H1 (cell line): ENCODE measurements at regions not wholly inside any gene's neighbourhood (a gene's known extent, or its start where the extent isn't known, plus 50 kb on each side); places are given as distances from the start of the nearest gene placed in this dataset.

ENCODE experiments used
- CTCF ChIA-PET: fragments of 300-600 bp; sonication (Branson Sonifier 250); formaldehyde crosslinking; loops from one replicate; lab custom pipeline; 2021; ENCODE audit not compliant: partially characterized antibody; lab: Charles Lee
- POLR2A ChIA-PET: fragments of 300-600 bp; sonication (Branson Sonifier 250); formaldehyde crosslinking; loops from one replicate; lab custom pipeline; 2021; ENCODE audit warnings: inconsistent platforms; ENCODE audit not compliant: partially characterized antibody; lab: Charles Lee
- DNase-seq, 2 experiments: peaks; one replicate each; pipeline versions ENCODE4 v3.0.0 to v3.0.0-alpha.2; 2010 to 2022; ENCODE audit warnings: low spot score in 2 of 2, low read depth in 1 of 2, mixed read lengths in 1 of 2
- FAIRE-seq: peaks from 2 replicates; lab custom pipeline; 2011; peaks lifted over from hg19 to GRCh38; lab: Jason Lieb, UNC
- H2AFZ ChIP-seq: 2 replicates; pipeline ENCODE4 v1.8.1; 2012; ENCODE audit warnings: low read length, inconsistent platforms
- H2AK5ac ChIP-seq: 2 replicates; pipeline ENCODE4 v1.6.1; 2013; ENCODE audit warnings: low read depth, low read length
- H2BK120ac ChIP-seq: replicated peaks from 2 replicates; pipeline ENCODE3; 2013; ENCODE audit warnings: low read depth, low read length, inconsistent platforms
- H2BK12ac ChIP-seq: 2 replicates; pipeline ENCODE4 v1.6.1; 2013; ENCODE audit warnings: low read depth, low read length
- H2BK15ac ChIP-seq: 2 replicates; pipeline ENCODE4 v1.6.1; 2013; ENCODE audit warnings: low read length
- H2BK20ac ChIP-seq: 2 replicates; pipeline ENCODE4 v1.6.1; 2013; ENCODE audit warnings: low read length
- H2BK5ac ChIP-seq: 2 replicates; pipeline ENCODE4 v1.6.1; 2013; ENCODE audit warnings: low read depth, low read length
- H3K14ac ChIP-seq: 2 replicates; pipeline ENCODE4 v1.6.1; 2013; ENCODE audit warnings: inconsistent platforms; ENCODE audit not compliant: insufficient read length
- H3K18ac ChIP-seq: 2 replicates; pipeline ENCODE4 v1.6.1; 2013; ENCODE audit warnings: low read length; ENCODE audit errors: extremely low read depth
- H3K23ac ChIP-seq: 2 replicates; pipeline ENCODE4 v1.6.1; 2013; ENCODE audit warnings: inconsistent platforms; ENCODE audit not compliant: insufficient read length
- H3K23me2 ChIP-seq: 2 replicates; pipeline ENCODE4 v1.6.1; 2013; ENCODE audit warnings: low read depth, low read length
- H3K27ac ChIP-seq: 2 replicates; pipeline ENCODE4 v1.6.1; 2011; ENCODE audit warnings: low read depth, low read length, inconsistent platforms
- H3K27me3 ChIP-seq, 4 experiments: replicated peaks in 1 of 4; 1 replicate in 1 of 4; 2 replicates in 3 of 4; pipeline versions ENCODE4 v1.6.1 to v1.8.1; 2011 to 2013; ENCODE audit warnings: low read length in 3 of 4, mild to moderate bottlenecking in 3 of 4, inconsistent platforms in 2 of 4, mixed read lengths in 2 of 4, moderate library complexity in 1 of 4; ENCODE audit not compliant: control insufficient read depth in 3 of 4, insufficient read depth in 3 of 4; ENCODE audit errors: extremely low read depth in 1 of 4
- H3K36me3 ChIP-seq, 4 experiments: 2 replicates each; pipeline versions ENCODE4 v1.6.1 to v1.8.1; 2011 to 2013; ENCODE audit warnings: mild to moderate bottlenecking in 4 of 4, low read length in 3 of 4, moderate library complexity in 2 of 4, control low read depth in 1 of 4, inconsistent platforms in 1 of 4; ENCODE audit not compliant: insufficient read depth in 4 of 4, control insufficient read depth in 2 of 4
- H3K4ac ChIP-seq: replicated peaks from 2 replicates; pipeline ENCODE3; 2013; ENCODE audit warnings: low read length, low read depth, mixed read lengths, inconsistent platforms; ENCODE audit not compliant: insufficient read length
- H3K4me1 ChIP-seq, 4 experiments: replicated peaks in 1 of 4; 1 replicate in 1 of 4; 2 replicates in 3 of 4; pipeline versions ENCODE4 v1.6.1 to v1.8.1; 2011 to 2013; ENCODE audit warnings: low read length in 3 of 4, inconsistent platforms in 2 of 4, mixed read lengths in 1 of 4; ENCODE audit not compliant: insufficient read depth in 4 of 4, control insufficient read depth in 3 of 4
- H3K4me2 ChIP-seq, 2 experiments: 2 replicates each; pipeline versions ENCODE4 v1.6.1 to v1.8.1; 2011 to 2013; ENCODE audit warnings: low read depth in 2 of 2, low read length in 2 of 2, control low read depth in 1 of 2, inconsistent platforms in 1 of 2, mild to moderate bottlenecking in 1 of 2; ENCODE audit not compliant: insufficient read depth in 1 of 2
- H3K4me3 ChIP-seq, 4 experiments: fragments of 200-600, 300-600 bp in 1 of 4; sonication (generic), shearing (Covaris generic), sonication (Bioruptor Twin) in 1 of 4; 2 replicates each; pipeline versions ENCODE4 v1.5.1 to v1.8.1; 2011 to 2016; ENCODE audit warnings: low read length in 4 of 4, low read depth in 3 of 4, control low read depth in 2 of 4, inconsistent platforms in 2 of 4, mild to moderate bottlenecking in 2 of 4, mixed read lengths in 1 of 4, moderate library complexity in 1 of 4; ENCODE audit not compliant: insufficient read depth in 2 of 4; ENCODE audit errors: extremely low read depth in 1 of 4
- H3K56ac ChIP-seq: replicated peaks from 2 replicates; pipeline ENCODE3; 2013; ENCODE audit warnings: low read depth, mild to moderate bottlenecking, mixed read lengths, low read length, inconsistent platforms; ENCODE audit not compliant: insufficient read length
- H3K79me1 ChIP-seq: 2 replicates; pipeline ENCODE4 v1.6.1; 2013; ENCODE audit warnings: low read depth, low read length, control low read depth
- H3K79me2 ChIP-seq, 2 experiments: 2 replicates each; pipeline versions ENCODE4 v1.6.1 to v1.8.1; 2012 to 2013; ENCODE audit warnings: low read length in 2 of 2, mild to moderate bottlenecking in 2 of 2, inconsistent platforms in 1 of 2; ENCODE audit not compliant: insufficient read depth in 2 of 2, control insufficient read depth in 1 of 2
- H3K9ac ChIP-seq, 4 experiments: replicated peaks in 1 of 4; 1 replicate in 1 of 4; 2 replicates in 3 of 4; pipeline versions ENCODE4 v1.6.1 to v1.8.1; 2011 to 2013; ENCODE audit warnings: low read depth in 3 of 4, low read length in 3 of 4, control low read depth in 2 of 4, mild to moderate bottlenecking in 2 of 4, moderate library complexity in 2 of 4, inconsistent platforms in 1 of 4; ENCODE audit errors: extremely low read depth in 1 of 4
- H3K9me3 ChIP-seq, 2 experiments: 2 replicates each; pipeline versions ENCODE4 v1.6.1 to v1.8.1; 2012 to 2013; ENCODE audit warnings: mild to moderate bottlenecking in 2 of 2, moderate library complexity in 2 of 2, control low read depth in 1 of 2, inconsistent platforms in 1 of 2, low read depth in 1 of 2, low read length in 1 of 2, mixed read lengths in 1 of 2; ENCODE audit not compliant: insufficient read depth in 2 of 2
- H4K20me1 ChIP-seq, 2 experiments: replicated peaks in 1 of 2; 2 replicates each; pipeline versions ENCODE3 to v1.8.1; 2011 to 2013; ENCODE audit warnings: inconsistent platforms in 2 of 2, low read length in 2 of 2, mild to moderate bottlenecking in 1 of 2; ENCODE audit not compliant: insufficient read depth in 2 of 2, control insufficient read depth in 1 of 2
- H4K5ac ChIP-seq: 2 replicates; pipeline ENCODE4 v1.6.1; 2013; ENCODE audit warnings: low read length, low read depth, mixed read lengths, inconsistent platforms; ENCODE audit not compliant: insufficient read length
- H4K8ac ChIP-seq: 2 replicates; pipeline ENCODE4 v1.8.0; 2013; ENCODE audit warnings: mild to moderate bottlenecking, moderate library complexity, low read length, inconsistent platforms; ENCODE audit not compliant: insufficient read depth; ENCODE audit errors: extremely low read depth
- H4K91ac ChIP-seq: replicated peaks from 2 replicates; pipeline ENCODE3; 2013; ENCODE audit warnings: low read length, mixed read lengths, inconsistent platforms; ENCODE audit not compliant: insufficient read length
- BRCA1 ChIP-seq: IDR thresholded peaks from 2 replicates; pipeline ENCODE4 v1.6.1; 2012; ENCODE audit warnings: low read depth, low read length, improper control_type of control experiment
- CHD1 ChIP-seq: IDR thresholded peaks from 2 replicates; pipeline ENCODE4 v1.6.1; 2012; ENCODE audit warnings: low read depth, low read length, improper control_type of control experiment
- CREB1 ChIP-seq: IDR thresholded peaks from 2 replicates; pipeline ENCODE4 v1.6.1; 2012; ENCODE audit warnings: inconsistent platforms
- CTBP2 ChIP-seq: IDR thresholded peaks from 2 replicates; pipeline ENCODE4 v1.7.0; 2011; ENCODE audit warnings: borderline replicate concordance, mild to moderate bottlenecking, moderate library complexity, mixed read lengths, low read length; ENCODE audit not compliant: insufficient read depth, insufficient read length
- GABPA ChIP-seq: IDR thresholded peaks from 2 replicates; pipeline ENCODE4 v1.6.1; 2011; ENCODE audit warnings: mild to moderate bottlenecking, low read length, moderate library complexity, borderline replicate concordance; ENCODE audit not compliant: insufficient read depth
- PHF8 ChIP-seq: fragments of 200-600 bp; sonication (generic); conservative IDR thresholded peaks from 2 replicates; pipeline ENCODE4 v1.7.1; 2012; ENCODE audit warnings: low read depth, mild to moderate bottlenecking, inconsistent platforms, low read length, moderate library complexity
- POU5F1 ChIP-seq: IDR thresholded peaks from 2 replicates; pipeline ENCODE4 v1.6.1; 2011; ENCODE audit warnings: low read depth, mild to moderate bottlenecking, low read length, moderate library complexity
- SIN3A ChIP-seq, 2 experiments: IDR thresholded peaks in 1 of 2; conservative IDR thresholded peaks in 1 of 2; 2 replicates each; pipeline ENCODE4 v1.6.1; 2011 to 2012; ENCODE audit warnings: low read length in 2 of 2, improper control_type of control experiment in 1 of 2, low read depth in 1 of 2, mild to moderate bottlenecking in 1 of 2
- SP2 ChIP-seq: IDR thresholded peaks from 2 replicates; pipeline ENCODE4 v1.6.1; 2012; ENCODE audit warnings: mild to moderate bottlenecking, low read length, inconsistent platforms
- SUZ12 ChIP-seq: fragments of 200-600 bp; sonication (generic); IDR thresholded peaks from 2 replicates; pipeline ENCODE4 v1.6.1; 2012; ENCODE audit warnings: mild to moderate bottlenecking, inconsistent platforms, low read length, moderate library complexity, mixed read lengths
- TAF7 ChIP-seq: optimal IDR thresholded peaks from 2 replicates; pipeline ENCODE3; 2011; ENCODE audit warnings: low read depth, mild to moderate bottlenecking, inconsistent platforms, low read length, moderate library complexity, borderline replicate concordance
- TBP ChIP-seq: IDR thresholded peaks from 2 replicates; pipeline ENCODE4 v1.6.1; 2011; ENCODE audit warnings: low read depth, low read length, improper control_type of control experiment
- WGBS, 2 experiments: shearing (Covaris generic) in 1 of 2; methylation state at CpG; one replicate each; pipeline versions ENCODE4 v1.1.6 to v1.1.7; 2013 to 2015; ENCODE audit warnings: low lambda C conversion rate in 2 of 2, mixed read lengths in 2 of 2, inconsistent platforms in 1 of 2, low coverage in 1 of 2, missing lambda C conversion rate in 1 of 2; ENCODE audit not compliant: insufficient replicate concordance in 2 of 2, insufficient coverage in 1 of 2, insufficient read length in 1 of 2; ENCODE audit errors: extremely low coverage in 1 of 2, missing lambda C conversion rate in 1 of 2; 5-methylcytosine and 5-hydroxymethylcytosine counted together

GRCh38 chr4:67051000-67051789, 494.1 kb downstream of the CENPC start:
- Histone ChIP-seq H3K27me3 (no peaks in the 10 kb centered on the region; a peak in 1 of 7 replicates), H3K14ac (no peak overlapping the region), H3K4me1 (peaks cover 0 to 4% (median 1%) of the 10 kb centered on the region in 4 experiments; a peak in 3 of 7 replicates), H3K79me2 (no peaks in the 10 kb centered on the region), H3K56ac (no peak overlapping the region), H2BK20ac (no peak overlapping the region), H3K36me3 (no peaks in the 10 kb centered on the region), H3K4me2 (no peak overlapping the region), H2BK12ac (no peak overlapping the region), H3K9me3 (no peaks in the 10 kb centered on the region), H3K4ac (no peak overlapping the region), H4K8ac (no peak overlapping the region), H3K18ac (no peak overlapping the region), H2BK15ac (no peak overlapping the region), H4K20me1 (no peaks in the 10 kb centered on the region), H3K23ac (no peak overlapping the region), H3K23me2 (no peaks in the 10 kb centered on the region), H2AFZ (no peak overlapping the region), H3K4me3 (peak overlapping the region in 1 of 4 experiments; percentile 24; a peak in 1 of 8 replicates), H4K5ac (no peak overlapping the region), H2BK120ac (peak overlapping the region; percentile 52), H3K79me1 (no peaks in the 10 kb centered on the region), H4K91ac (no peak overlapping the region), H3K9ac (no peak overlapping the region), H2BK5ac (no peak overlapping the region), H3K27ac (no peak overlapping the region), H2AK5ac (no peak overlapping the region)
- ChIA-PET POLR2A (no interaction called here), CTCF (interaction anchor here (0.9 kb wide), 1 partner anchor 24 kb away, joined by 3 read pairs; no protein-coding TSS in a partner anchor)
- 52% methylated on average over 4 of the region's 4 CpGs; no CpG with 5 or more reads in 1 of the 2 experiments for WGBS, 2 experiments
- DNase-seq (no peak), FAIRE-seq (peak; percentile 83)
- no peak for TF ChIP-seq TBP
- no peak for TF ChIP-seq CREB1
- no peak for TF ChIP-seq TAF7
- TF ChIP-seq CTBP2: no peak
- TF ChIP-seq BRCA1: no peak
- no peak for TF ChIP-seq POU5F1
- no peak for TF ChIP-seq GABPA
- no peak for TF ChIP-seq SP2
- no peak for TF ChIP-seq CHD1
- no peak for TF ChIP-seq PHF8
- no peak for TF ChIP-seq SUZ12
- TF ChIP-seq SIN3A (conservative IDR thresholded peaks at IDR 0.05 in 1 of 2, IDR thresholded peaks at IDR 0.05 in 1 of 2; ENCODE audit: low read depth in 1 of 2, low read length in 2 of 2): peak; percentile 42 to 65; a peak in 1 of 4 replicates
